GM23338 (cell line): ENCODE measurements at regions not wholly inside any gene's neighbourhood (a gene's known extent, or its start where the extent isn't known, plus 50 kb on each side); places are given as distances from the start of the nearest gene placed in this dataset.

ENCODE experiments used
- ATAC-seq: fragments of 200-7000 bp; cut with Tn5 transposase; 3 replicates; pipeline ENCODE4 v1.9.1; 2020
- DNase-seq: peaks from one replicate; pipeline ENCODE4 v3.0.0-alpha.2; 2015; ENCODE audit warnings: low spot score
- H2AFZ ChIP-seq: fragments of 200-600 bp; sonication (generic); 2 replicates; pipeline ENCODE4 v1.8.0; 2016; ENCODE audit warnings: antibody characterized with exemption, mild to moderate bottlenecking, moderate library complexity
- H3F3A ChIP-seq: fragments of 200-600 bp; sonication (generic); replicated peaks from 2 replicates; pipeline ENCODE4 v1.8.0; 2017; ENCODE audit warnings: antibody characterized with exemption, mixed run types, low read depth
- H3K27ac ChIP-seq: fragments of 200-600 bp; sonication (generic); 2 replicates; pipeline ENCODE4 v1.6.1; 2016; ENCODE audit warnings: low read depth
- H3K27me3 ChIP-seq: fragments of 200-600 bp; sonication (generic); 2 replicates; pipeline ENCODE4 v1.8.0; 2016; ENCODE audit warnings: mild to moderate bottlenecking, mixed run types, moderate library complexity; ENCODE audit not compliant: insufficient read depth
- H3K36me3 ChIP-seq: fragments of 200-600 bp; sonication (generic); 2 replicates; pipeline ENCODE4 v1.8.0; 2016; ENCODE audit warnings: mild to moderate bottlenecking; ENCODE audit not compliant: insufficient read depth
- H3K4me1 ChIP-seq: fragments of 200-600 bp; sonication (generic); 2 replicates; pipeline ENCODE4 v1.8.0; 2016; ENCODE audit warnings: mild to moderate bottlenecking, moderate library complexity; ENCODE audit not compliant: insufficient read depth
- H3K4me2 ChIP-seq: fragments of 200-600 bp; sonication (generic); 2 replicates; pipeline ENCODE4 v1.7.1; 2017; ENCODE audit warnings: mixed run types
- H3K4me3 ChIP-seq: fragments of 200-600 bp; sonication (generic); 2 replicates; pipeline ENCODE4 v1.6.1; 2016; ENCODE audit warnings: mixed run types
- H3K79me2 ChIP-seq: fragments of 200-600 bp; sonication (generic); replicated peaks from 2 replicates; pipeline ENCODE4 v1.8.0; 2017; ENCODE audit warnings: mild to moderate bottlenecking; ENCODE audit not compliant: insufficient read depth
- H3K9me2 ChIP-seq: fragments of 200-600 bp; sonication (generic); 2 replicates; pipeline ENCODE4 v1.8.0; 2017; ENCODE audit not compliant: insufficient read depth
- H4K20me1 ChIP-seq: fragments of 200-600 bp; sonication (generic); replicated peaks from 2 replicates; pipeline ENCODE4 v1.8.0; 2017; ENCODE audit warnings: mild to moderate bottlenecking; ENCODE audit not compliant: insufficient read depth
- H3K27ac Mint-ChIP-seq: 2 replicates; pipeline ENCODE4 v1.8.0; 2020; ENCODE audit warnings: inconsistent platforms, mild to moderate bottlenecking, moderate library complexity, mixed read lengths
- H3K27me3 Mint-ChIP-seq: 3 replicates; pipeline ENCODE4 v1.8.0; 2022; ENCODE audit warnings: low read depth, mild to moderate bottlenecking, moderate library complexity, mixed read lengths, inconsistent platforms; ENCODE audit not compliant: insufficient read depth, poor library complexity
- H3K36me3 Mint-ChIP-seq: 3 replicates; pipeline ENCODE4 v1.8.0; 2021; ENCODE audit warnings: low read depth, mild to moderate bottlenecking, inconsistent platforms, moderate library complexity, mixed read lengths
- H3K4me1 Mint-ChIP-seq: 3 replicates; pipeline ENCODE4 v1.8.0; 2020; ENCODE audit warnings: mild to moderate bottlenecking, inconsistent platforms, mixed read lengths
- H3K4me3 Mint-ChIP-seq: 3 replicates; pipeline ENCODE4 v1.8.0; 2021; ENCODE audit warnings: moderate library complexity, mild to moderate bottlenecking, inconsistent platforms, mixed read lengths
- H3K9me3 Mint-ChIP-seq: 3 replicates; pipeline ENCODE4 v1.8.0; 2020; ENCODE audit warnings: moderate library complexity, mild to moderate bottlenecking, inconsistent platforms, mixed read lengths
- CREB1 ChIP-seq: fragments of 250-450 bp; sonication (Bioruptor Pico); IDR thresholded peaks from 2 replicates; pipeline ENCODE4 v1.5.0; 2020; ENCODE audit warnings: low read depth, mild to moderate bottlenecking, moderate library complexity
- CTCF ChIP-seq, 2 experiments: fragments of 200-600 bp in 1 of 2; sonication (generic) in 1 of 2; conservative IDR thresholded peaks; 2 replicates each; pipeline versions ENCODE4 v1.5.1 to v1.6.1; 2016 to 2017; ENCODE audit warnings: antibody characterized with exemption in 2 of 2, low read depth in 2 of 2, mild to moderate bottlenecking in 2 of 2, moderate library complexity in 1 of 2
- ETS1 ChIP-seq: IDR thresholded peaks from 2 replicates; pipeline ENCODE4 v1.6.1; 2016; ENCODE audit warnings: antibody characterized with exemption
- EZH2 ChIP-seq: fragments of 200-600 bp; sonication (generic); IDR thresholded peaks from one replicate; pipeline ENCODE4 v1.8.0; 2017; ENCODE audit warnings: antibody characterized with exemption, mild to moderate bottlenecking, low read depth; ENCODE audit not compliant: unreplicated experiment
- EZH2phosphoT487 ChIP-seq: fragments of 200-600 bp; sonication (generic); IDR thresholded peaks from one replicate; pipeline ENCODE4 v1.8.1; 2018; ENCODE audit warnings: antibody characterized with exemption; ENCODE audit not compliant: unreplicated experiment
- REST ChIP-seq: IDR thresholded peaks from one replicate; pipeline ENCODE4 v1.6.1; 2018; ENCODE audit warnings: antibody characterized with exemption; ENCODE audit not compliant: unreplicated experiment
- ZNF462 ChIP-seq: fragments of 250-450 bp; sonication (Bioruptor Pico); IDR thresholded peaks from 2 replicates; pipeline ENCODE4 v1.5.0; 2020; ENCODE audit warnings: mild to moderate bottlenecking, moderate library complexity

- H3K36me3 Mint-ChIP-seq = no peaks in the 10 kb centered on the region; the same call in 1 of the 3 replicates
- no peak overlapping the region for H2AFZ ChIP-seq
- no peaks in the 10 kb centered on the region for H3K36me3 ChIP-seq
- no peaks in the 10 kb centered on the region for H3K4me1 ChIP-seq
- H3K9me3 Mint-ChIP-seq = peaks cover 7% of the 10 kb centered on the region
- no peaks in the 10 kb centered on the region for H3K79me2 ChIP-seq
- no peaks in the 10 kb centered on the region for H3K27me3 Mint-ChIP-seq
- no peaks in the 10 kb centered on the region for H3F3A ChIP-seq
- no peaks in the 10 kb centered on the region for H3K27me3 ChIP-seq
- no peak overlapping the region for H3K4me3 Mint-ChIP-seq
- no peaks in the 10 kb centered on the region for H4K20me1 ChIP-seq
- no peak overlapping the region for H3K4me2 ChIP-seq
- H3K27ac ChIP-seq = no peak overlapping the region
- peaks cover 6% of the 10 kb centered on the region for H3K4me1 Mint-ChIP-seq
- no peak overlapping the region for H3K27ac Mint-ChIP-seq
- no peak overlapping the region for H3K4me3 ChIP-seq
- no peak for DNase-seq
- TF ChIP-seq REST (no peak), EZH2 (no peak), CREB1 (CRISPR knock-in tag) (no peak), EZH2phosphoT487 (no peak), CTCF (conservative IDR thresholded peaks at IDR 0.05; ENCODE audit: low read depth in 2 of 2) (no peak), ETS1 (no peak)
- ATAC-seq = no peak
- H3K9me2 ChIP-seq = peaks cover 14% of the 10 kb centered on the region
These were observed 535.4 kb upstream of the BCHE start for GRCh38 chr3:166372571-166373106.

- Histone ChIP-seq H4K20me1 (no peaks in the 10 kb centered on the region), H2AFZ (no peak overlapping the region), H3K27ac (no peak overlapping the region), H3K27me3 (no peaks in the 10 kb centered on the region), H3K4me3 (no peak overlapping the region), H3K4me2 (no peak overlapping the region), H3K4me1 (no peaks in the 10 kb centered on the region), H3F3A (no peaks in the 10 kb centered on the region), H3K9me2 (peaks cover 14% of the 10 kb centered on the region), H3K36me3 (no peaks in the 10 kb centered on the region), H3K79me2 (no peaks in the 10 kb centered on the region)
- Mint-ChIP-seq H3K9me3 (peaks cover 2% of the 10 kb centered on the region; the same call in 1 of the 3 replicates), H3K27me3 (no peaks in the 10 kb centered on the region), H3K27ac (no peak overlapping the region), H3K36me3 (no peaks in the 10 kb centered on the region; the same call in 1 of the 3 replicates), H3K4me3 (no peak overlapping the region), H3K4me1 (peaks cover 6% of the 10 kb centered on the region)
- no peak for TF ChIP-seq EZH2phosphoT487
- TF ChIP-seq ZNF462 (CRISPR knock-in tag) = no peak
- DNase-seq (no peak), ATAC-seq (no peak)
These were observed 530.8 kb upstream of the BCHE start for GRCh38 chr3:166367947-166368533.
